ENCODE measurements at regions not wholly inside any gene's neighbourhood (a gene's known extent, or its start where the extent isn't known, plus 50 kb on each side); places are given as distances from the start of the nearest gene placed in this dataset.

DNA sequence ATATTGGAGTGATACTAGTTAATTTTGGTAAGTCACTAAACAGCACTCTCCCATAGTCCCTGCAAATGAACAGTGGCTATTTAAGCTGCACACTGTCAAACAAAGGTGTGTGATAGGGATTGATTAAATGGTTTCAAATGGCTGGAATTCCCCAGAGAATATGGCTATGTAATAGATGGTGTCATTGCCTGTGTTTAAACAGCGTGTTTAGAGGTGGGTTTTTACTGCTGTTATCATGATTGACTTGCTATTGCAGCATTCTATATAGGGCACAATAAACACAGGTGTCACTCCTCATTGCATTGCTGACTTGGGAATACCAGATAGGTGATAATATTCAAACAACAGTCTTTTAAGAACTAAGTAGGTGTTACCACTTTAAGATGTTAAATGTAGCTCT, 171.7 kb upstream of the MAN1A1 start:
- no peak for TF ChIP-seq EZH2phosphoT487 (IDR thresholded peaks at IDR 0.05; ENCODE audit: insufficient read depth, low read depth)
- no peak for TF ChIP-seq EZH2 (IDR thresholded peaks at IDR 0.05; ENCODE audit: insufficient read depth, poor library complexity, severe bottlenecking)
